ENCODE measurements at regions not wholly inside any gene's neighbourhood (a gene's known extent, or its start where the extent isn't known, plus 50 kb on each side); places are given as distances from the start of the nearest gene placed in this dataset.

DNA sequence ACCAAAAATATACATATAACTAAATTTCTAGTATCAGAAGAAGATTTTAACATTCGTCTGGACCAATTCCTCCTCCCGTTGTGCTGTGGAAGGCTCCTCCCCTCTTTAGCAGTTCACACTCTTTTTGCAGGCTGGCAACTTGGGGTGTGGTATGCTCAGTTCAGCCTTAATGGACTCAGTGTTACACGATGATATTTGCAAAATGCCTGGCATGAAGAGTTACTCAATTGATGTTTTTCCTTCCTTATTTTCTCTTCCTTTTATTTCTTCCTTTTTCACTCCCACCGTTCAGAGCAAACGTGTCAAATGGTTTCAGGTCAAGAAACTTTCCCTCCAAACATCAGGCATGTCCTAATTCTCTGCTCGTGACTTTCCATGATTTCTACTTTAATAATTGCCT lies 248.3 kb downstream of the PHF14 start:
- Histone ChIP-seq H3K27ac (ENCODE audit: low read depth, low read length) (no peak overlapping the region), H3K9me3 (ENCODE audit: control insufficient read depth in 2 of 3, low read length in 3 of 3) (no peaks in the 10 kb centered on the region), H3K4me1 (ENCODE audit: control insufficient read depth in 2 of 2, insufficient read depth in 2 of 2, low read length in 2 of 2) (no peaks in the 10 kb centered on the region), H3K27me3 (ENCODE audit: control insufficient read depth in 2 of 2, insufficient read depth in 2 of 2, low read length in 2 of 2) (no peaks in the 10 kb centered on the region), H3K36me3 (ENCODE audit: control insufficient read depth in 2 of 3, insufficient read depth in 3 of 3, low read length in 3 of 3) (no peaks in the 10 kb centered on the region), H3K4me3 (ENCODE audit: low read length) (no peak overlapping the region)
- Mint-ChIP-seq H3K4me1 (no peaks in the 10 kb centered on the region), H3K9me3 (no peaks in the 10 kb centered on the region), H3K27me3 (peaks cover under 1 to 9% (median 6%) of the 10 kb centered on the region in 5 donors), H3K27ac (no peak overlapping the region), H3K36me3 (no peaks in the 10 kb centered on the region), H3K4me3 (no peak overlapping the region)
- DNase-seq (no peak), ATAC-seq (no peak)
- intact Hi-C loops (cut with micrococcal nuclease) = no loop called here
- POLR2A ChIA-PET = no interaction called here
- CTCF ChIA-PET = no interaction called here

GRCh38 chr7:11224535-11224934 lies 250.9 kb downstream of the PHF14 start:
- no peaks in the 10 kb centered on the region for H3K9me3 ChIP-seq (ENCODE audit: control insufficient read depth in 2 of 3, low read length in 3 of 3)
- CTCF ChIA-PET = interaction anchor here (1.3 kb wide), 1 partner anchor 13 kb away, joined by 6 read pairs; no protein-coding TSS in a partner anchor

DNA sequence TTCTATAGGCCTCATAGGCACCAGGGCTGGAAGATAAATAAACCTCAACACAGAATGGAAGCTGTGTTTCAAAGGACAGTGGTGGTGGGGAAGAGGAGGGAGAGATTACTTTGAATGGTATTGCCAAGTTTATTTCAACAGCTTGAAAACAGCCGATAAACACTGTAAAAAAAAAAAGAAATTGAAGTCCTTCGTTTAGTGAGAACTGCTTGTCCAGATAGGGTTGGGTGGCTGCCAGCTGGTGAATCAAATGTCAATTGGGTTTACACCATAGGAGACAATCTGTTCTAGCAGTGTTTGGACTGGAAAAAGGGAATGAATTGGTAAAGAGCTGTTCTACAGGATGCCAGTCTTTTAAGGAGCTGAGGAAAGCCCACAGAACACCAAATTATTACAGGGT lies 254.8 kb downstream of the PHF14 start:
- Histone ChIP-seq H3K4me1 (ENCODE audit: control insufficient read depth in 2 of 2, insufficient read depth in 2 of 2, low read length in 2 of 2) (no peaks in the 10 kb centered on the region), H3K4me3 (ENCODE audit: low read length) (no peak overlapping the region), H3K27ac (ENCODE audit: low read depth, low read length) (no peak overlapping the region), H3K36me3 (ENCODE audit: control insufficient read depth in 2 of 3, insufficient read depth in 3 of 3, low read length in 3 of 3) (no peaks in the 10 kb centered on the region), H3K27me3 (ENCODE audit: control insufficient read depth in 2 of 2, insufficient read depth in 2 of 2, low read length in 2 of 2) (no peaks in the 10 kb centered on the region), H3K9me3 (ENCODE audit: control insufficient read depth in 2 of 3, low read length in 3 of 3) (no peaks in the 10 kb centered on the region)
- H3K4me3 Mint-ChIP-seq = no peak overlapping the region
- no peak for DNase-seq
- no peaks in the 10 kb centered on the region for H3K36me3 Mint-ChIP-seq
- POLR2A ChIA-PET = no interaction called here
- H3K4me1 Mint-ChIP-seq = no peaks in the 10 kb centered on the region
- CTCF ChIA-PET = no interaction called here
- ATAC-seq = no peak
- H3K27me3 Mint-ChIP-seq = peaks cover 0 to 13% (median 8%) of the 10 kb centered on the region in 5 donors
- H3K9me3 Mint-ChIP-seq = no peaks in the 10 kb centered on the region
- intact Hi-C loops (cut with micrococcal nuclease) = no loop called here
- H3K27ac Mint-ChIP-seq = no peak overlapping the region

More at GRCh38 chr7:11224535-11224934, 250.9 kb downstream of the PHF14 start:
- Histone ChIP-seq H3K36me3 (ENCODE audit: control insufficient read depth in 2 of 3, insufficient read depth in 3 of 3, low read length in 3 of 3) (no peaks in the 10 kb centered on the region), H3K4me1 (ENCODE audit: control insufficient read depth in 2 of 2, insufficient read depth in 2 of 2, low read length in 2 of 2) (no peaks in the 10 kb centered on the region), H3K4me3 (ENCODE audit: low read length) (no peak overlapping the region), H3K27ac (ENCODE audit: low read depth, low read length) (no peak overlapping the region), H3K27me3 (ENCODE audit: control insufficient read depth in 2 of 2, insufficient read depth in 2 of 2, low read length in 2 of 2) (no peaks in the 10 kb centered on the region)
- Mint-ChIP-seq H3K27ac (no peak overlapping the region), H3K4me1 (no peaks in the 10 kb centered on the region), H3K36me3 (no peaks in the 10 kb centered on the region), H3K4me3 (no peak overlapping the region), H3K27me3 (peaks cover 0 to 9% (median 6%) of the 10 kb centered on the region in 5 donors), H3K9me3 (no peaks in the 10 kb centered on the region)
- POLR2A ChIA-PET = no interaction called here
- DNase-seq = no peak
- no peak for ATAC-seq
- intact Hi-C loops (cut with micrococcal nuclease) = no loop called here

GRCh38 chr7:11231190-11231589 lies 257.5 kb downstream of the PHF14 start:
- Histone ChIP-seq H3K27me3 (ENCODE audit: control insufficient read depth in 2 of 2, insufficient read depth in 2 of 2, low read length in 2 of 2) (no peaks in the 10 kb centered on the region), H3K9me3 (ENCODE audit: control insufficient read depth in 2 of 3, low read length in 3 of 3) (no peaks in the 10 kb centered on the region), H3K4me1 (ENCODE audit: control insufficient read depth in 2 of 2, insufficient read depth in 2 of 2, low read length in 2 of 2) (no peaks in the 10 kb centered on the region), H3K27ac (ENCODE audit: low read depth, low read length) (no peak overlapping the region), H3K4me3 (ENCODE audit: low read length) (no peak overlapping the region), H3K36me3 (ENCODE audit: control insufficient read depth in 2 of 3, insufficient read depth in 3 of 3, low read length in 3 of 3) (no peaks in the 10 kb centered on the region)
- Mint-ChIP-seq H3K36me3 (no peaks in the 10 kb centered on the region), H3K27me3 (peaks cover 0 to 13% (median 5%) of the 10 kb centered on the region in 5 donors), H3K4me3 (no peak overlapping the region), H3K4me1 (no peaks in the 10 kb centered on the region), H3K27ac (no peak overlapping the region), H3K9me3 (no peaks in the 10 kb centered on the region)
- DNase-seq = no peak
- intact Hi-C loops (cut with micrococcal nuclease) = no loop called here
- POLR2A ChIA-PET = no interaction called here
- no peak for ATAC-seq
- CTCF ChIA-PET = no interaction called here

- ATAC-seq (no peak), DNase-seq (no peak)
- peaks cover 0 to 13% (median 5%) of the 10 kb centered on the region in 5 donors for H3K27me3 Mint-ChIP-seq
- intact Hi-C loops (cut with micrococcal nuclease) = no loop called here
- no peak overlapping the region for H3K4me3 ChIP-seq (ENCODE audit: low read length)
- H3K4me1 Mint-ChIP-seq = no peaks in the 10 kb centered on the region
- no peaks in the 10 kb centered on the region for H3K27me3 ChIP-seq (ENCODE audit: control insufficient read depth in 2 of 2, insufficient read depth in 2 of 2, low read length in 2 of 2)
- no peak overlapping the region for H3K27ac Mint-ChIP-seq
- ChIA-PET POLR2A (no interaction called here), CTCF (no interaction called here)
- no peaks in the 10 kb centered on the region for H3K9me3 Mint-ChIP-seq
- H3K36me3 ChIP-seq (ENCODE audit: control insufficient read depth in 2 of 3, insufficient read depth in 3 of 3, low read length in 3 of 3) = no peaks in the 10 kb centered on the region
- no peaks in the 10 kb centered on the region for H3K4me1 ChIP-seq (ENCODE audit: control insufficient read depth in 2 of 2, insufficient read depth in 2 of 2, low read length in 2 of 2)
- no peak overlapping the region for H3K27ac ChIP-seq (ENCODE audit: low read depth, low read length)
- H3K4me3 Mint-ChIP-seq = no peak overlapping the region
- H3K9me3 ChIP-seq (ENCODE audit: control insufficient read depth in 2 of 3, low read length in 3 of 3) = no peaks in the 10 kb centered on the region
- no peaks in the 10 kb centered on the region for H3K36me3 Mint-ChIP-seq
Observed at GRCh38 chr7:11232462-11232861, 258.8 kb downstream of the PHF14 start.

- no peaks in the 10 kb centered on the region for H3K9me3 Mint-ChIP-seq
- H3K36me3 ChIP-seq (ENCODE audit: control insufficient read depth in 2 of 3, insufficient read depth in 3 of 3, low read length in 3 of 3) = no peaks in the 10 kb centered on the region
- H3K4me1 Mint-ChIP-seq = peaks cover 0 to 2% (median 0%) of the 10 kb centered on the region in 7 donors
- no peaks in the 10 kb centered on the region for H3K27me3 ChIP-seq (ENCODE audit: control insufficient read depth in 2 of 2, insufficient read depth in 2 of 2, low read length in 2 of 2)
- no peaks in the 10 kb centered on the region for H3K36me3 Mint-ChIP-seq
- ChIA-PET POLR2A (no interaction called here), CTCF (no interaction called here)
- intact Hi-C loops (cut with micrococcal nuclease) = no loop called here
- H3K4me3 ChIP-seq (ENCODE audit: low read length) = no peak overlapping the region
- no peaks in the 10 kb centered on the region for H3K4me1 ChIP-seq (ENCODE audit: control insufficient read depth in 2 of 2, insufficient read depth in 2 of 2, low read length in 2 of 2)
- DNase-seq (no peak), ATAC-seq (no peak)
- H3K4me3 Mint-ChIP-seq = no peak overlapping the region
- H3K9me3 ChIP-seq (ENCODE audit: control insufficient read depth in 2 of 3, low read length in 3 of 3) = no peaks in the 10 kb centered on the region
- no peak overlapping the region for H3K27ac ChIP-seq (ENCODE audit: low read depth, low read length)
- no peak overlapping the region for H3K27ac Mint-ChIP-seq
- peaks cover 0 to 10% (median 5%) of the 10 kb centered on the region in 5 donors for H3K27me3 Mint-ChIP-seq
Observed at GRCh38 chr7:11233871-11234270, 260.2 kb downstream of the PHF14 start.

- H3K27me3 ChIP-seq (ENCODE audit: control insufficient read depth in 2 of 2, insufficient read depth in 2 of 2, low read length in 2 of 2) = no peaks in the 10 kb centered on the region
- ChIA-PET POLR2A (no interaction called here), CTCF (no interaction called here)
- intact Hi-C loops (cut with micrococcal nuclease) = no loop called here
- Mint-ChIP-seq H3K4me3 (no peak overlapping the region), H3K27me3 (peaks cover 0 to 11% (median 5%) of the 10 kb centered on the region in 5 donors), H3K4me1 (peaks cover 0 to 2% (median 0%) of the 10 kb centered on the region in 7 donors), H3K36me3 (no peaks in the 10 kb centered on the region), H3K9me3 (no peaks in the 10 kb centered on the region), H3K27ac (no peak overlapping the region)
- H3K4me1 ChIP-seq (ENCODE audit: control insufficient read depth in 2 of 2, insufficient read depth in 2 of 2, low read length in 2 of 2) = no peaks in the 10 kb centered on the region
- no peaks in the 10 kb centered on the region for H3K9me3 ChIP-seq (ENCODE audit: control insufficient read depth in 2 of 3, low read length in 3 of 3)
- ATAC-seq = no peak
- no peak overlapping the region for H3K27ac ChIP-seq (ENCODE audit: low read depth, low read length)
- DNase-seq = no peak
- no peak overlapping the region for H3K4me3 ChIP-seq (ENCODE audit: low read length)
- no peaks in the 10 kb centered on the region for H3K36me3 ChIP-seq (ENCODE audit: control insufficient read depth in 2 of 3, insufficient read depth in 3 of 3, low read length in 3 of 3)
Observed at GRCh38 chr7:11235491-11235890, 261.8 kb downstream of the PHF14 start.

Data from naive thymus-derived CD4-positive, alpha-beta T cell (primary cell).